Parathyroid adenoma (tissue), 2 donors: ENCODE measurements at regions not wholly inside any gene's neighbourhood (a gene's known extent, or its start where the extent isn't known, plus 50 kb on each side); places are given as distances from the start of the nearest gene placed in this dataset.

Experiments used
- H2AFZ ChIP-seq: fragments of 300-600 bp; sonication (generic); one replicate; pipeline ENCODE4 v1.7.0; 2017; ENCODE audit warnings: antibody characterized with exemption, mild to moderate bottlenecking
- H3K27ac ChIP-seq: fragments of 300-600 bp; sonication (generic); one replicate; pipeline ENCODE4 v1.7.0; 2017
- H3K27me3 ChIP-seq: fragments of 300-600 bp; sonication (generic); one replicate; pipeline ENCODE4 v1.7.0; 2017; ENCODE audit warnings: low read length; ENCODE audit not compliant: control insufficient read depth, insufficient read depth
- H3K36me3 ChIP-seq: fragments of 300-600 bp; sonication (generic); one replicate; pipeline ENCODE4 v1.7.0; 2017; ENCODE audit warnings: low read length; ENCODE audit not compliant: control insufficient read depth, insufficient read depth
- H3K4me1 ChIP-seq: fragments of 300-600 bp; sonication (generic); one replicate; pipeline ENCODE4 v1.7.0; 2017; ENCODE audit warnings: control low read depth
- H3K4me2 ChIP-seq: fragments of 300-600 bp; sonication (generic); one replicate; pipeline ENCODE4 v1.7.0; 2017; ENCODE audit warnings: low read length
- H3K4me3 ChIP-seq: fragments of 300-600 bp; sonication (generic); one replicate; pipeline ENCODE4 v1.7.0; 2017; ENCODE audit warnings: low read depth, low read length
- H3K79me2 ChIP-seq: fragments of 300-600 bp; sonication (generic); one replicate; pipeline ENCODE4 v1.7.0; 2017; ENCODE audit warnings: control low read depth
- H3K9ac ChIP-seq: fragments of 300-600 bp; sonication (generic); one replicate; pipeline ENCODE4 v1.7.0; 2017; ENCODE audit warnings: mild to moderate bottlenecking
- H3K9me3 ChIP-seq: fragments of 300-600 bp; sonication (generic); one replicate; pipeline ENCODE4 v1.7.0; 2017; ENCODE audit warnings: low read length; ENCODE audit not compliant: control insufficient read depth
- TF ChIP-seq, protein P1 (sequence below): fragments of 300-600 bp; sonication (generic); IDR thresholded peaks from one replicate; pipeline ENCODE4 v1.7.0; 2017; ENCODE audit warnings: antibody characterized with exemption, mild to moderate bottlenecking
- donor health status: primary hyperparathyroidism.

DNA sequence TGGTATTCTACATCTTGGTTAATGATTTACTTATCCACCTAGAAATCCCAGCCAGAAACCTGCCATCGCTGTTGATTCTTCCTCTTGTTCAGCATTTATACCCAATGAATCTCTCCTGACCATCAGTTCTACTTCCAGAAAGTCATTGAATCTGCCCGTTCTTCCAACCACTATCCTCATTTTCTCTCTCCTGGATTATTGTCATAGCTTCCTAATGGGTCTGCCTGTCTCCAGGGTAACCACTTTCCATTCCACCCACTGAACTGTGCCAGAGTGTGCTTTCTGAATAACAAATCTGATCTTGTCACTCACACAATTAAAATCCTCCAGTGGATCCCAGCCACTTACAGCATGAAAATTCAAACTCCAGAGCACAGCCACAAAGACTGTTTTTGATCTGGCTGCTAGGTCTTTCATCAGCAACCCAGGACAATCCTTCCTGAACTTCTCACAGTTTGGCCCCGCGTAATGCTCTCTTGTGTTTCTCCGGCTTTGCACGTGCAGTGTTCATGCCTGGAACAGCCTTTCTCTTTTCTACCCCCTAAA, 330.6 kb downstream of the SPRY2 start:
- no peaks in the 10 kb centered on the region for H3K27me3 ChIP-seq
- no peaks in the 10 kb centered on the region for H3K36me3 ChIP-seq
- H3K27ac ChIP-seq: no peak overlapping the region
- no peak overlapping the region for H3K9ac ChIP-seq
- TF ChIP-seq, protein P1, sequence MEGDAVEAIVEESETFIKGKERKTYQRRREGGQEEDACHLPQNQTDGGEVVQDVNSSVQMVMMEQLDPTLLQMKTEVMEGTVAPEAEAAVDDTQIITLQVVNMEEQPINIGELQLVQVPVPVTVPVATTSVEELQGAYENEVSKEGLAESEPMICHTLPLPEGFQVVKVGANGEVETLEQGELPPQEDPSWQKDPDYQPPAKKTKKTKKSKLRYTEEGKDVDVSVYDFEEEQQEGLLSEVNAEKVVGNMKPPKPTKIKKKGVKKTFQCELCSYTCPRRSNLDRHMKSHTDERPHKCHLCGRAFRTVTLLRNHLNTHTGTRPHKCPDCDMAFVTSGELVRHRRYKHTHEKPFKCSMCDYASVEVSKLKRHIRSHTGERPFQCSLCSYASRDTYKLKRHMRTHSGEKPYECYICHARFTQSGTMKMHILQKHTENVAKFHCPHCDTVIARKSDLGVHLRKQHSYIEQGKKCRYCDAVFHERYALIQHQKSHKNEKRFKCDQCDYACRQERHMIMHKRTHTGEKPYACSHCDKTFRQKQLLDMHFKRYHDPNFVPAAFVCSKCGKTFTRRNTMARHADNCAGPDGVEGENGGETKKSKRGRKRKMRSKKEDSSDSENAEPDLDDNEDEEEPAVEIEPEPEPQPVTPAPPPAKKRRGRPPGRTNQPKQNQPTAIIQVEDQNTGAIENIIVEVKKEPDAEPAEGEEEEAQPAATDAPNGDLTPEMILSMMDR: no peak
- H3K9me3 ChIP-seq: no peaks in the 10 kb centered on the region
- H2AFZ ChIP-seq: no peak overlapping the region
- no peaks in the 10 kb centered on the region for H3K79me2 ChIP-seq
- H3K4me2 ChIP-seq: no peak overlapping the region
- H3K4me3 ChIP-seq: no peak overlapping the region
- H3K4me1 ChIP-seq: no peaks in the 10 kb centered on the region

DNA sequence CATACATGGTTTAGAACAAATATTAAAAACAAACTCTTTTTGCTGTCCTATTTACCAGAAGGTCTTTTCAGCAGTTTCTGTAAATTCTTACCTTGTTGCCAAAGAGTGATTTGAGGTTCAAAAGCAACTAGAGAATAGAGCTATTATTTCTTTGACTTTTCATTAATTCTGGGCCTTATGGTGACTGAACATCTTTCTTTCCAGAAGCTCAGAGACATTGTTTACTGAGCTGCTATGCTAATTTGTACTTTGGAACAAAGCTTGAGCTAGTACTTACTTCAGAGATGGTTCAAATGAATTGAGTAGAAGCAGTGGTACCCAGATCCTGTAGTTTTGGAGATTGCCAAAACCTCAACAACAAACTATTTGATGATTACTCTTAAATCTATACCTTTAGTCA, 331.2 kb downstream of the SPRY2 start:
- H3K36me3 ChIP-seq: no peaks in the 10 kb centered on the region
- no peaks in the 10 kb centered on the region for H3K27me3 ChIP-seq
- no peaks in the 10 kb centered on the region for H3K79me2 ChIP-seq
- H3K9me3 ChIP-seq: no peaks in the 10 kb centered on the region
- no peak overlapping the region for H3K27ac ChIP-seq
- H3K4me3 ChIP-seq: no peak overlapping the region
- no peak overlapping the region for H3K4me2 ChIP-seq
- H3K9ac ChIP-seq: no peak overlapping the region
- TF ChIP-seq, protein P1: no peak
- no peaks in the 10 kb centered on the region for H3K4me1 ChIP-seq
- no peak overlapping the region for H2AFZ ChIP-seq

DNA sequence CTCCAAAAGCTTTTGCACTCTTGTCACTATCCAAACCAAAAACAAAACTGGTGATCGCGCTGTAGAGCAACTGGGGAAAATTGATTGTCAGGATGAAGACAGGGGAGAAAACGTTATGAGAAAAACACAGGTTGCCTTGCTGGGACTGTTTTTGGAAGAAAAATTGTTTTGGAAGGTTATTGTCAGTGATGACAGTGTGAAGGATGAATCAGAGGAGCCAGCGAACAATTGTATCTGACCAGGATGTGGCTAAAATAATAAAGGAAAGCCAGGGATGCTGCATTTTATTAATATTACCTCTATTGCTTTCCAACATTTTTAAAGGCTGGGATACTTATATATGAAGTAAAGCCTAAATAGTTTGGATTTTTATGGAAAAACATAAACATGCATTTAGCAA, 334.0 kb downstream of the SPRY2 start:
- TF ChIP-seq, protein P1: no peak
- Histone ChIP-seq H3K4me1 (no peaks in the 10 kb centered on the region), H3K4me3 (no peak overlapping the region), H3K9me3 (no peaks in the 10 kb centered on the region), H3K27ac (no peak overlapping the region), H3K9ac (no peak overlapping the region), H3K27me3 (no peaks in the 10 kb centered on the region), H3K79me2 (no peaks in the 10 kb centered on the region), H3K36me3 (no peaks in the 10 kb centered on the region), H2AFZ (no peak overlapping the region), H3K4me2 (no peak overlapping the region)

DNA sequence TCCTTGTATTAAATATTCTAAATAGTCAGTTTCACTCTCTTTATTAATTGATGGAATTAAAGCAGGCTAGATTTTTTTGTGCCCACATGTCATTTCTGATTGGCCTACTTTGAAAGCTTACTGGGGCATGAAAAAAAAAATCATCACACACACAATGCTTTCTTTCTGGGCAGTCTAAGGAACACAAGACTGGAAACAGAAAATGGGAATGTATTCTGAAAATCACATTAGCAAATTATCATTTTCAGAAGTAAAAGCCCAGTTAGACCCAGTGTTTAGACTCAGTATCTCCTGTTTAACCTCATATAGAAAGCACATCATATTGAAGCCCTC, 339.4 kb downstream of the SPRY2 start:
- H2AFZ ChIP-seq: no peak overlapping the region
- TF ChIP-seq, protein P1: no peak
- no peak overlapping the region for H3K4me3 ChIP-seq
- H3K9me3 ChIP-seq: no peaks in the 10 kb centered on the region
- no peaks in the 10 kb centered on the region for H3K4me1 ChIP-seq
- H3K27me3 ChIP-seq: no peaks in the 10 kb centered on the region
- no peaks in the 10 kb centered on the region for H3K36me3 ChIP-seq
- H3K4me2 ChIP-seq: no peak overlapping the region
- H3K9ac ChIP-seq: no peak overlapping the region
- no peak overlapping the region for H3K27ac ChIP-seq
- no peaks in the 10 kb centered on the region for H3K79me2 ChIP-seq

DNA sequence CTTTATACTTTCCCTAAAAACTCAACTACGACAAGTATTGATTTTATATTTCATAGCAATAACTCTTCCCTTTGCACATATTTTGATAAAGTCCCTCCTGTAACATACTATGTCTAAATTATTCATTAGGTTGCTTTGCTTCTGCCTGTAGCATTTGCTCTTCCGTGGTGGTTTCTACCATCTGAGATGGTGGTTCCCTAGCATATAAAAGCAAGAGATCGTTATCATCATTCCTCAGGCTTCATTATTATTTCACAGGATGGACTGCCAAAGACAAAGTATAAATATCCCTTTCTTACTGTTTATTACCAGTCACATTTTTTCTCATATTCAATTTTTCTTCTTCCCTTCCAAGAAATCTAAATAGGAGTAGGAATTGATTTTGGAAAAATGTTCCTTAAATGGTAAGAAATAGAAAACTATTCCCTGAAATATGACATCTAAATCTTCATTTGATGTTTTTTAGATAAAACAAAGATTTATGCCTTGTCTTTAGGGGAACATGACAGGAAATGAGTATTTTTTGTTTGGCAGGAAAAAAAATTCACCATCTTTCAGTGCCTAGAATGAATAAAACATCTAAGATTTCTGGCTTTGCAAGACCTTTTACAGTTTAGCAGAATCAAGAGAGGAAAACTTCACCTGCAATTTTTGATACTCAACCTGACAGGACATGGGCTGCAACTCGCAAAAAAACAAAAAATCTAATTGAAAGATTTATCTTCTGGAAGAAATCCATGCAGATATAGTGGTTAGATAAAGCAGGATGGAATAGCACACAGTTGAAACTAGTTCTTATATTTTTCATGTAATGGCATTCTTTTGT, 340.0 kb downstream of the SPRY2 start:
- Histone ChIP-seq H3K36me3 (no peaks in the 10 kb centered on the region), H3K4me2 (no peak overlapping the region), H3K27me3 (no peaks in the 10 kb centered on the region), H3K4me3 (no peak overlapping the region), H3K79me2 (no peaks in the 10 kb centered on the region), H3K27ac (no peak overlapping the region), H3K9me3 (no peaks in the 10 kb centered on the region), H2AFZ (no peak overlapping the region), H3K4me1 (no peaks in the 10 kb centered on the region), H3K9ac (no peak overlapping the region)
- TF ChIP-seq, protein P1: no peak
